Vagina (tissue), 2 donors: ENCODE measurements at regions not wholly inside any gene's neighbourhood (a gene's known extent, or its start where the extent isn't known, plus 50 kb on each side); places are given as distances from the start of the nearest gene placed in this dataset.

ENCODE experiments used
- DNase-seq, 2 donors: peaks; one replicate each; pipeline ENCODE4 v3.0.0-alpha.2; 2017; ENCODE audit errors: extremely low spot score in 2 of 2
- H3K27ac ChIP-seq: fragments of 200-600 bp; sonication (generic); one replicate; pipeline ENCODE4 v1.5.1; 2019
- H3K27me3 ChIP-seq: fragments of 200-600 bp; sonication (generic); one replicate; pipeline ENCODE4 v1.5.1; 2019
- H3K36me3 ChIP-seq, 2 donors: fragments of 200-600 bp; sonication (generic); one replicate each; pipeline ENCODE4 v1.5.1; 2017 to 2019
- H3K4me1 ChIP-seq: fragments of 200-600 bp; sonication (generic); one replicate; pipeline ENCODE4 v1.5.1; 2019
- H3K4me3 ChIP-seq, 2 donors: fragments of 200-600 bp; sonication (generic); 1 replicate in 1 of 2; 2 replicates in 1 of 2; pipeline ENCODE4 v1.5.1; 2016 to 2019
- H3K9me3 ChIP-seq: fragments of 200-600 bp; sonication (generic); one replicate; pipeline ENCODE4 v1.5.1; 2019
- CTCF ChIP-seq, 3 experiments: fragments of 450-650 bp in 2 of 3; fragments of 200-600 bp in 1 of 3; sonication (generic) in 1 of 3; IDR thresholded peaks; one replicate each; pipeline ENCODE4 v1.5.1; 2017 to 2019; ENCODE audit warnings: antibody characterized with exemption in 3 of 3, mild to moderate bottlenecking in 2 of 3, moderate library complexity in 2 of 3
- POLR2A ChIP-seq, 2 donors: fragments of 450-650 bp; IDR thresholded peaks; one replicate each; pipeline ENCODE4 v1.6.1; 2017; ENCODE audit warnings: antibody characterized with exemption in 2 of 2, mild to moderate bottlenecking in 2 of 2, moderate library complexity in 2 of 2
- POLR2AphosphoS5 ChIP-seq, 2 donors: sonication (generic); formaldehyde crosslinking; IDR thresholded peaks; one replicate each; pipeline ENCODE4 v1.9.0; 2017; ENCODE audit warnings: antibody characterized with exemption in 2 of 2, mild to moderate bottlenecking in 2 of 2, low read depth in 1 of 2; ENCODE audit not compliant: insufficient read depth in 1 of 2
- intact Hi-C: fragments of 100-400 bp; cut with DNase I; formaldehyde crosslinking; loops from one replicate; pipeline ENCODE4 v1.15.1; 2023

DNA sequence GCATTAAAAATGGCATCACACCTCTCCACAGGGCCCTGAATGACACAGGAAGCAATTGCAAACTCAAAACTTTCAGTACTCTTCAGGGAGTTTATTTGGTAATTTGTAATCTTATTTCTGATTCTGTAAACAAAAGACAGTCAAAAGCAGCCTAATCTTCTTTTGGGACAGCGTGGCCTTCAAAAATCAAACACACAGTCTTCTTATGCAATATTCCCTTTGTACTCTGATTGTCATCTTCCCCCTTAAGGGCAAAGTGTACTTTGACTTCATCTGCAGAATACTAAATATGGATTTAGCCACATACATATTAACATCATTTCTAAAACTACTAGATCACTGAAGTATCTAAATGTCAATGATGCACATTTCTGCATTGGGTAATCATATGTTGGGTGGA, 322.0 kb downstream of the MZT1 start:
- DNase-seq: no peak
- Histone ChIP-seq H3K36me3 (no peaks in the 10 kb centered on the region), H3K4me1 (no peaks in the 10 kb centered on the region), H3K27ac (no peak overlapping the region), H3K9me3 (no peaks in the 10 kb centered on the region), H3K27me3 (no peaks in the 10 kb centered on the region), H3K4me3 (no peak overlapping the region)
- intact Hi-C loops: no loop called here
- no peak for TF ChIP-seq POLR2AphosphoS5 (IDR thresholded peaks at IDR 0.05; ENCODE audit: insufficient read depth in 1 of 2, low read depth in 1 of 2)
- TF ChIP-seq CTCF (IDR thresholded peaks at IDR 0.05): no peak
- no peak for TF ChIP-seq POLR2A (IDR thresholded peaks at IDR 0.05)

DNA sequence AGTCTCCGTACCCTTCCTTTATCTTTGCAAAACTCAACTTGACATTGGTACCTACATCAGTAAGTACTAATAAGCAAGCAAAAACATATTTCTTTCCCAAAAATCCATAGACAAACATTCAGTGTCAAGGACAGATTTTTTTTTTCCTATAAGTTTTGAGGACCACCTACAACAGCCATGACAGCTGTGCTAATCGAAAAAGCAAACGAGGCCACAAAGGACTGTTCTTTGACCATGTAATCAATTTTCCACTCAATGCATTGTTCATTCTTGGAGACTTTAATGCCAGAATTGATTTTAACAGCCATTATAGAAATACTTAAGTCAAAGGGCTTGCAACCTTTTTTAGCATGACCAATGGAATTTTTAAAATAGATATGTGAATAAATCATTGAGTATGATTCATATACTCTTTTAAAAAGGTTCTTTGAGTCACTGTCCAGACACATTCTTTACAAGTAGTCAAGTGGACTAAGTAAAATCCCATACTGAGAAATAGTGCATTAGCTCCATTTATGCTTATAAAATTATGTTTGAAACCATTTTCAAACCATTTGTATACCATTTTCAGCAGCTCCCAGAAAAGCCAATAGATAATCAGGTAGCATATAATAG, 323.9 kb downstream of the MZT1 start:
- no peak for DNase-seq
- no peaks in the 10 kb centered on the region for H3K4me1 ChIP-seq
- no peaks in the 10 kb centered on the region for H3K36me3 ChIP-seq
- no peak overlapping the region for H3K4me3 ChIP-seq
- TF ChIP-seq POLR2AphosphoS5 (IDR thresholded peaks at IDR 0.05; ENCODE audit: insufficient read depth in 1 of 2, low read depth in 1 of 2) (no peak), POLR2A (IDR thresholded peaks at IDR 0.05) (no peak), CTCF (IDR thresholded peaks at IDR 0.05) (no peak)
- no peaks in the 10 kb centered on the region for H3K27me3 ChIP-seq
- intact Hi-C loops: no loop called here
- H3K27ac ChIP-seq: no peak overlapping the region
- no peaks in the 10 kb centered on the region for H3K9me3 ChIP-seq

DNA sequence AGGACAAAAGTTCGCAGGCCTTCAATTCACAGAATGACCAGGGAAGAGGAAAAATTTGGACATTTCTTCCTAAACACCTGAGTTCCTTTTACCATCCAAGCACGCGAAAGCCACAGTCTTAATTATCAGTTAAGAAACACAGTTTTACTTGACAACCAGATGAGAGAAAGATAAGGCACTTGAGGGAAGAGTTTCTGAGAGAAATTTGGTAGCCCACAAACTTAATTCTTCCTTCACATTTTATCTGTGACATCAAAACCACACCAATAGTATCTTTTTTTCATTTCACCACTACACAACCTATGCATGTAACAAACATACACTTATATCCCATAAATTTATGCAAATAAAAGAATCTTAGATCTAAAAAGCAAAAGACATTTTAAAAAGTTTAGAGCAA, 326.6 kb downstream of the MZT1 start:
- Histone ChIP-seq H3K9me3 (no peaks in the 10 kb centered on the region), H3K27me3 (no peaks in the 10 kb centered on the region), H3K27ac (no peak overlapping the region), H3K4me3 (no peak overlapping the region), H3K4me1 (no peaks in the 10 kb centered on the region), H3K36me3 (no peaks in the 10 kb centered on the region)
- TF ChIP-seq POLR2AphosphoS5 (IDR thresholded peaks at IDR 0.05; ENCODE audit: insufficient read depth in 1 of 2, low read depth in 1 of 2): no peak
- no peak for TF ChIP-seq CTCF (IDR thresholded peaks at IDR 0.05)
- no peak for TF ChIP-seq POLR2A (IDR thresholded peaks at IDR 0.05)
- intact Hi-C loops: no loop called here
- DNase-seq: no peak

DNA sequence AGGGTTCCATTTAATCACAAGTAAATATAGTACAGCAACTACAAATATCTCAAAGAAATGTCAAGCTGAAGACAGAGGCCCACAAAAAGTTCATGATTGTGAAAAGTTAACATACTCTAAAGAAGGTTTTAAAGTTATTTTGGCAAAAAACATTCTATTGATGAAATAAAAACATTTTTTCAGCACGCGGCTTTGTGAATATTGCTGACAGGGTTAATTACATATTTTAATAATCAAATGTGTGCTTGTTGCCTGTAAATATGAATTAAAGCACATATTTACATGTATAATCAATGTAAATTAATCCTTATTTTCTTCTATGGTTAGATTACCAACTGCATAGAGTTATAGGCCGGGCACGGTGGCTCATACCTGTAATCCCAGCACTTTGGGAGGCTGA, 328.1 kb downstream of the MZT1 start:
- no peak for DNase-seq

More for the DNA sequence above, 328.1 kb downstream of the MZT1 start:
- no peak overlapping the region for H3K4me3 ChIP-seq
- intact Hi-C loops: loop anchor here (10.0 kb wide), 1 partner anchor 245 kb away; no protein-coding TSS in a partner anchor
- no peak for TF ChIP-seq CTCF (IDR thresholded peaks at IDR 0.05)
- TF ChIP-seq POLR2AphosphoS5 (IDR thresholded peaks at IDR 0.05; ENCODE audit: insufficient read depth in 1 of 2, low read depth in 1 of 2): no peak
- TF ChIP-seq POLR2A (IDR thresholded peaks at IDR 0.05): no peak
- no peaks in the 10 kb centered on the region for H3K27me3 ChIP-seq
- H3K4me1 ChIP-seq: no peaks in the 10 kb centered on the region
- no peaks in the 10 kb centered on the region for H3K36me3 ChIP-seq
- no peaks in the 10 kb centered on the region for H3K9me3 ChIP-seq
- H3K27ac ChIP-seq: no peak overlapping the region
